ENCODE measurements at regions not wholly inside any gene's neighbourhood (a gene's known extent, or its start where the extent isn't known, plus 50 kb on each side); places are given as distances from the start of the nearest gene placed in this dataset.

DNA sequence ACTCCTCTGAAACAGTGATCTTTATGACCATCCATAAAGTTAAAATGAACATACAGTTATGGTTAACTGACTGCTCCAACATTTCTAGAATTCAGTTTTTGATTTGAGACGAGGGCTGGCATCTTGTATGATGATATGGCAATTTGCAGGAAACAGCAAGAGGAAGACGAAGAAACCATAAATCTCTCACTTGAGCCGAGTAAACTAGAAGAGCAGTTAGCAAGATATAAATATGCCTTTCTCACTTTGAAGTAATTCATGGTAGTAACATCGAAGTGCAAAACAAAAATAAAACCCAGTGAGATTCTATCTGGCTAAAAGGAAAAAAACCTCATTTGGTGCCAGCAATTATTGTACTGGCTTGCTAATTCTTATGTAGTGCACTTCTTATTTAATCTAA, 139.0 kb upstream of the SPRY1 start:
- TF ChIP-seq, protein P1, sequence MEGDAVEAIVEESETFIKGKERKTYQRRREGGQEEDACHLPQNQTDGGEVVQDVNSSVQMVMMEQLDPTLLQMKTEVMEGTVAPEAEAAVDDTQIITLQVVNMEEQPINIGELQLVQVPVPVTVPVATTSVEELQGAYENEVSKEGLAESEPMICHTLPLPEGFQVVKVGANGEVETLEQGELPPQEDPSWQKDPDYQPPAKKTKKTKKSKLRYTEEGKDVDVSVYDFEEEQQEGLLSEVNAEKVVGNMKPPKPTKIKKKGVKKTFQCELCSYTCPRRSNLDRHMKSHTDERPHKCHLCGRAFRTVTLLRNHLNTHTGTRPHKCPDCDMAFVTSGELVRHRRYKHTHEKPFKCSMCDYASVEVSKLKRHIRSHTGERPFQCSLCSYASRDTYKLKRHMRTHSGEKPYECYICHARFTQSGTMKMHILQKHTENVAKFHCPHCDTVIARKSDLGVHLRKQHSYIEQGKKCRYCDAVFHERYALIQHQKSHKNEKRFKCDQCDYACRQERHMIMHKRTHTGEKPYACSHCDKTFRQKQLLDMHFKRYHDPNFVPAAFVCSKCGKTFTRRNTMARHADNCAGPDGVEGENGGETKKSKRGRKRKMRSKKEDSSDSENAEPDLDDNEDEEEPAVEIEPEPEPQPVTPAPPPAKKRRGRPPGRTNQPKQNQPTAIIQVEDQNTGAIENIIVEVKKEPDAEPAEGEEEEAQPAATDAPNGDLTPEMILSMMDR (IDR thresholded peaks at IDR 0.05): no peak
- TF ChIP-seq POLR2A (IDR thresholded peaks at IDR 0.05): no peak
